ENCODE measurements at regions not wholly inside any gene's neighbourhood (a gene's known extent, or its start where the extent isn't known, plus 50 kb on each side); places are given as distances from the start of the nearest gene placed in this dataset.

GRCh38 chr5:167673942-167674341, 617.5 kb upstream of the WWC1 start:
- Histone ChIP-seq H4K20me1 (ENCODE audit: insufficient read depth) (no peaks in the 10 kb centered on the region), H3K27me3 (ENCODE audit: insufficient read depth, low read depth, low read length) (no peaks in the 10 kb centered on the region), H3K79me2 (replicated peaks; ENCODE audit: insufficient read depth, low read length) (no peaks in the 10 kb centered on the region), H3K9me3 (ENCODE audit: low read length) (peaks cover 6% of the 10 kb centered on the region), H3F3A (ENCODE audit: insufficient read depth, low read length, poor library complexity, severe bottlenecking) (no peaks in the 10 kb centered on the region), H3K9me2 (ENCODE audit: insufficient read depth, low read length) (no peaks in the 10 kb centered on the region), H3K27ac (ENCODE audit: low read length) (no peak overlapping the region), H3K9ac (ENCODE audit: low read length) (no peak overlapping the region), H3K4me2 (ENCODE audit: low read length) (no peak overlapping the region), H3K36me3 (ENCODE audit: insufficient read depth, low read length) (no peaks in the 10 kb centered on the region), H3K4me3 (ENCODE audit: low read length) (no peak overlapping the region), H2AFZ (ENCODE audit: low read depth, low read length) (no peak overlapping the region)
- TF ChIP-seq RAD21 (conservative IDR thresholded peaks at IDR 0.05), result no peak
- TF ChIP-seq TAF1 (IDR thresholded peaks at IDR 0.05; ENCODE audit: low read depth), result no peak
- no peak for TF ChIP-seq SMC3 (conservative IDR thresholded peaks at IDR 0.05; ENCODE audit: poor library complexity)
- TF ChIP-seq POLR2AphosphoS5 (IDR thresholded peaks at IDR 0.05), result no peak
- TF ChIP-seq REST (IDR thresholded peaks at IDR 0.05; ENCODE audit: borderline replicate concordance), result no peak
- TF ChIP-seq CTCF (IDR thresholded peaks at IDR 0.05; ENCODE audit: poor library complexity, severe bottlenecking), result no peak
- TF ChIP-seq EZH2 (IDR thresholded peaks at IDR 0.05; ENCODE audit: borderline replicate concordance, insufficient read depth, low read length, poor library complexity, severe bottlenecking), result no peak
- TF ChIP-seq EP300 (conservative IDR thresholded peaks at IDR 0.05; ENCODE audit: poor library complexity, severe bottlenecking), result no peak
- no peak for TF ChIP-seq MXI1 (conservative IDR thresholded peaks at IDR 0.05; ENCODE audit: poor library complexity, severe bottlenecking)

- Histone ChIP-seq H3K4me2 (ENCODE audit: low read length) (no peak overlapping the region), H3K9me3 (ENCODE audit: low read length) (peaks cover 6% of the 10 kb centered on the region), H3K36me3 (ENCODE audit: insufficient read depth, low read length) (no peaks in the 10 kb centered on the region), H3K4me3 (ENCODE audit: low read length) (no peak overlapping the region), H3K27me3 (ENCODE audit: insufficient read depth, low read depth, low read length) (no peaks in the 10 kb centered on the region), H3K79me2 (replicated peaks; ENCODE audit: insufficient read depth, low read length) (no peaks in the 10 kb centered on the region), H3K9me2 (ENCODE audit: insufficient read depth, low read length) (no peaks in the 10 kb centered on the region), H3K27ac (ENCODE audit: low read length) (no peak overlapping the region), H3K9ac (ENCODE audit: low read length) (no peak overlapping the region), H4K20me1 (ENCODE audit: insufficient read depth) (no peaks in the 10 kb centered on the region), H3F3A (ENCODE audit: insufficient read depth, low read length, poor library complexity, severe bottlenecking) (no peaks in the 10 kb centered on the region), H2AFZ (ENCODE audit: low read depth, low read length) (no peak overlapping the region)
- TF ChIP-seq EP300 (conservative IDR thresholded peaks at IDR 0.05; ENCODE audit: poor library complexity, severe bottlenecking) (no peak), REST (IDR thresholded peaks at IDR 0.05; ENCODE audit: borderline replicate concordance) (no peak), POLR2AphosphoS5 (IDR thresholded peaks at IDR 0.05) (no peak), MXI1 (conservative IDR thresholded peaks at IDR 0.05; ENCODE audit: poor library complexity, severe bottlenecking) (no peak), RAD21 (conservative IDR thresholded peaks at IDR 0.05) (no peak), SMC3 (conservative IDR thresholded peaks at IDR 0.05; ENCODE audit: poor library complexity) (no peak), TAF1 (IDR thresholded peaks at IDR 0.05; ENCODE audit: low read depth) (no peak), CTCF (IDR thresholded peaks at IDR 0.05; ENCODE audit: poor library complexity, severe bottlenecking) (no peak), EZH2 (IDR thresholded peaks at IDR 0.05; ENCODE audit: borderline replicate concordance, insufficient read depth, low read length, poor library complexity, severe bottlenecking) (no peak)
These were observed 613.0 kb upstream of the WWC1 start for GRCh38 chr5:167678481-167678880.
